ENCODE measurements at regions not wholly inside any gene's neighbourhood (a gene's known extent, or its start where the extent isn't known, plus 50 kb on each side); places are given as distances from the start of the nearest gene placed in this dataset.

DNA sequence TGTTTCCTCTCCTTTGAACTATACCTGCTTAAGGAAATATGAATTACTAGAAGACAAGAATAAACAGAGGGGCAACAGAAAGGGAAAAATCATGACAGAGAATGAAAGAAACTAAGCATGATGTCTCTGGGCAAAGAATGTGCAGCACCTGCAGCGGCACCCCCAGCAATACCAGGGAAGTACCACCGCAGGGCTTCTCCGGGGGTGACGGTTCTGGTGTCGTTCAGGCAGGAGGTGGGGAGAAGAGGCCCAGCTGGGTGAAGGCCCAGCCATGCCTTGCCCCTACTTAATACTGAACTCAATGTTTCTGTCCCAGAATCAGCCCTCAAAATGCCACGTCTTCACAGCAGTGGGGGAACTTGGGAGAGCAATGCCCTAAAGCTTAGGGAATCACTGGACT, 337.6 kb downstream of the CDC14C start:
- CTCF ChIA-PET = interaction anchor here (1.0 kb wide), 1 partner anchor 17 kb away, joined by 3 read pairs; no protein-coding TSS in a partner anchor
- Mint-ChIP-seq H3K4me3 (ENCODE audit: unreplicated experiment) (no peak overlapping the region), H3K9me3 (ENCODE audit: unreplicated experiment) (no peaks in the 10 kb centered on the region), H3K4me1 (ENCODE audit: insufficient read depth, unreplicated experiment) (no peaks in the 10 kb centered on the region), H3K36me3 (ENCODE audit: insufficient read depth, unreplicated experiment) (no peaks in the 10 kb centered on the region), H3K27ac (ENCODE audit: low read depth, unreplicated experiment) (no peak overlapping the region), H3K27me3 (ENCODE audit: insufficient read depth, unreplicated experiment) (peaks cover 63% of the 10 kb centered on the region)
- no TSS peak for BruUV-seq (replicated peaks)
- TF ChIP-seq, protein P1, sequence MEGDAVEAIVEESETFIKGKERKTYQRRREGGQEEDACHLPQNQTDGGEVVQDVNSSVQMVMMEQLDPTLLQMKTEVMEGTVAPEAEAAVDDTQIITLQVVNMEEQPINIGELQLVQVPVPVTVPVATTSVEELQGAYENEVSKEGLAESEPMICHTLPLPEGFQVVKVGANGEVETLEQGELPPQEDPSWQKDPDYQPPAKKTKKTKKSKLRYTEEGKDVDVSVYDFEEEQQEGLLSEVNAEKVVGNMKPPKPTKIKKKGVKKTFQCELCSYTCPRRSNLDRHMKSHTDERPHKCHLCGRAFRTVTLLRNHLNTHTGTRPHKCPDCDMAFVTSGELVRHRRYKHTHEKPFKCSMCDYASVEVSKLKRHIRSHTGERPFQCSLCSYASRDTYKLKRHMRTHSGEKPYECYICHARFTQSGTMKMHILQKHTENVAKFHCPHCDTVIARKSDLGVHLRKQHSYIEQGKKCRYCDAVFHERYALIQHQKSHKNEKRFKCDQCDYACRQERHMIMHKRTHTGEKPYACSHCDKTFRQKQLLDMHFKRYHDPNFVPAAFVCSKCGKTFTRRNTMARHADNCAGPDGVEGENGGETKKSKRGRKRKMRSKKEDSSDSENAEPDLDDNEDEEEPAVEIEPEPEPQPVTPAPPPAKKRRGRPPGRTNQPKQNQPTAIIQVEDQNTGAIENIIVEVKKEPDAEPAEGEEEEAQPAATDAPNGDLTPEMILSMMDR (IDR thresholded peaks at IDR 0.05; ENCODE audit: unreplicated experiment) = no peak
- intact Hi-C loops (cut with micrococcal nuclease) = no loop called here
- no peak for DNase-seq (ENCODE audit: unreplicated experiment)
- POLR2A ChIA-PET = no interaction called here

DNA sequence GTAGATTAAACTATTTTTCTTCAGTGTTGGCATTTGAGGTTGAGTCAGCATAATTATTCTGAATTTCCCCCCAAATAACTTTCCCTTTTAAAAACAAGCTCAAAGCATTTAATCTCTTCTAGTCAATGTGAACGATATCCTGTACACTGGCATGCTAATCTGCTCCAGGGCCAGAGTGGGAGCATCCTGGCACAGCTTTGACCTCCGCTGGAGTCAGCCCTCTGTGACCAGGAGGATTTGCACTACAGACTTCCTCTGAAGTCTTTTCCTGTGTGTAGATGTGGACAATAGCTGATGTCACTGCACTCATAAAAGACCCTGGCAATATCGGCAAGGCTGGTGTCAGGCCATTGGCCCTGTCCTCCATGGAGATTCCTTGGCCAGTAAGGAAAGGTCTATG, 340.2 kb downstream of the CDC14C start:
- H3K27me3 Mint-ChIP-seq (ENCODE audit: insufficient read depth, unreplicated experiment) = peaks cover 74% of the 10 kb centered on the region
- POLR2A ChIA-PET = no interaction called here
- TF ChIP-seq, protein P1 (IDR thresholded peaks at IDR 0.05; ENCODE audit: unreplicated experiment) = no peak
- no peak overlapping the region for H3K4me3 Mint-ChIP-seq (ENCODE audit: unreplicated experiment)
- H3K36me3 Mint-ChIP-seq (ENCODE audit: insufficient read depth, unreplicated experiment) = no peaks in the 10 kb centered on the region
- CTCF ChIA-PET = interaction anchor here (0.8 kb wide), 1 partner anchor 224 kb away, joined by 3 read pairs; no protein-coding TSS in a partner anchor
- intact Hi-C loops (cut with micrococcal nuclease) = no loop called here
- DNase-seq (ENCODE audit: unreplicated experiment) = no peak
- no peak overlapping the region for H3K27ac Mint-ChIP-seq (ENCODE audit: low read depth, unreplicated experiment)
- no peaks in the 10 kb centered on the region for H3K4me1 Mint-ChIP-seq (ENCODE audit: insufficient read depth, unreplicated experiment)
- BruUV-seq (replicated peaks) = no TSS peak
- H3K9me3 Mint-ChIP-seq (ENCODE audit: unreplicated experiment) = no peaks in the 10 kb centered on the region

DNA sequence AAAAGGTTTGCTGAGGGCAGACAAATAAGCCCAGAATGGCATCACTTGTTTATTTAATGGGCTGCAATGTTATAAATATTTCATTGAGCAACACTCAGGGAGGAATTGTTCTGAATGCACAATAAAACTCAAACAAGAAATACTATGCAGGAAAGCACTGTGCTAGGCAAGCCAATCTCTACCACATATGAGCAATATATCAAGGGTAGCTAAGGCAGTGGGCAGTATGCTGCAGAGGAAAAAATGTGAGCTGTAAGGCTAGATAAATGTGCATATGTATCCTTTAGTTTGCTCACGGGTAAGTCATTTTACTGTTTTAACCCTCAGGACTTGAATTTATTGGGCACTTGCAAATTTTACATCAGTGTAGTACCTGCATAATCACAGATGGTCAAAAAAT, 349.6 kb downstream of the CDC14C start:
- no TSS peak for BruUV-seq (replicated peaks)
- ChIA-PET CTCF (interaction anchor here (0.8 kb wide), 1 partner anchor 22 kb away, joined by 3 read pairs; no protein-coding TSS in a partner anchor), POLR2A (no interaction called here)
- H3K4me1 Mint-ChIP-seq (ENCODE audit: insufficient read depth, unreplicated experiment) = no peaks in the 10 kb centered on the region
- peaks cover 79% of the 10 kb centered on the region for H3K27me3 Mint-ChIP-seq (ENCODE audit: insufficient read depth, unreplicated experiment)
- DNase-seq (ENCODE audit: unreplicated experiment) = no peak
- no peak overlapping the region for H3K27ac Mint-ChIP-seq (ENCODE audit: low read depth, unreplicated experiment)
- TF ChIP-seq, protein P1 (IDR thresholded peaks at IDR 0.05; ENCODE audit: unreplicated experiment) = no peak
- intact Hi-C loops (cut with micrococcal nuclease) = no loop called here
- no peak overlapping the region for H3K4me3 Mint-ChIP-seq (ENCODE audit: unreplicated experiment)
- no peaks in the 10 kb centered on the region for H3K9me3 Mint-ChIP-seq (ENCODE audit: unreplicated experiment)
- H3K36me3 Mint-ChIP-seq (ENCODE audit: insufficient read depth, unreplicated experiment) = no peaks in the 10 kb centered on the region

GRCh38 chr7:49279891-49280290, 355.5 kb downstream of the CDC14C start:
- no peaks in the 10 kb centered on the region for H3K4me1 Mint-ChIP-seq (ENCODE audit: insufficient read depth, unreplicated experiment)
- no peak overlapping the region for H3K27ac Mint-ChIP-seq (ENCODE audit: low read depth, unreplicated experiment)
- no peak for DNase-seq (ENCODE audit: unreplicated experiment)
- peaks cover 45% of the 10 kb centered on the region for H3K27me3 Mint-ChIP-seq (ENCODE audit: insufficient read depth, unreplicated experiment)
- intact Hi-C loops (cut with micrococcal nuclease) = no loop called here
- ChIA-PET POLR2A (no interaction called here), CTCF (no interaction called here)
- H3K36me3 Mint-ChIP-seq (ENCODE audit: insufficient read depth, unreplicated experiment) = no peaks in the 10 kb centered on the region
- H3K9me3 Mint-ChIP-seq (ENCODE audit: unreplicated experiment) = no peaks in the 10 kb centered on the region
- TF ChIP-seq, protein P1 (IDR thresholded peaks at IDR 0.05; ENCODE audit: unreplicated experiment) = no peak
- no peak overlapping the region for H3K4me3 Mint-ChIP-seq (ENCODE audit: unreplicated experiment)
- no TSS peak for BruUV-seq (replicated peaks)

All from MCF 10A (cell line).